ENCODE measurements at regions not wholly inside any gene's neighbourhood (a gene's known extent, or its start where the extent isn't known, plus 50 kb on each side); places are given as distances from the start of the nearest gene placed in this dataset.
"Not testable (repeated sequence)": the region's sequence is repeated elsewhere in the genome, so short reads cannot be mapped to it uniquely, and the experiment has no call there.

DNA sequence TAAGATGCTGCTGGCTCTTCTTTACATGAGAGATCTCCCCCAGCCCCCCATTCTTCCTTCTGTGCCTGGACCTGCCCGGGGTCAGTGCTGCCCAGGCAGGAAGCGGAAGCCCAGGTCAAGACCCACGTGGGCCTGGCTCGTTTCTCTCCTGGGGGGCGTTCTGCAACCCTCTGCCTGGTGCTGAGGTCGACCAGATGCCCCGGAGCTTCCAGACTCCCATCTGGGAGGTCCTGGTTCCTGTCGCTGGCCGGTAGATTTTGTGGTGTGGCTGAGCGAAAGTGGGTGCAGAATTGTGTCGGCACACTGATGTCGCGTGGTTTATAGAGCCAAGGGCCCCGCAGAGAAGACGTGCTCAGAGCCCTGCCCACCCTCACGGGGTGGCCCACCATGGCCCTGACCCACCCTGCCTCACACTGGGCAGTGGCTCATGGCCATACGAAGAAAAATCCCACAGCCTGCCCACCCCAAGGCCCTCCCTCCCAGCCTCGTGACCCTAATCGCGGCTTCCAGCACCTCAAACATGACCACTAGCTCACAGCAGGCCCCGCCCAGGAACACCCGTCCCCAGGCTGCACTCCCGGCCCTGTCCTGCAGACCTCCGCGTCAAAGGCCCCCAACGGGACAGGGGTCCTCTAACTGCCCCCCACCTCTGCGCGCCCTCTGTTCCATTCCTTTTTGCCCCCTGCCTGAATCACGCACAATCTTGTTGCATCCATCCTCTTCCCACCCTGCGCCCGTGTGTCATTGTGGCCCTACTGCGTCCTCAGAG, 443.2 kb upstream of the ZNF722 start:
- not testable (repeated sequence) for DNase-seq

DNA sequence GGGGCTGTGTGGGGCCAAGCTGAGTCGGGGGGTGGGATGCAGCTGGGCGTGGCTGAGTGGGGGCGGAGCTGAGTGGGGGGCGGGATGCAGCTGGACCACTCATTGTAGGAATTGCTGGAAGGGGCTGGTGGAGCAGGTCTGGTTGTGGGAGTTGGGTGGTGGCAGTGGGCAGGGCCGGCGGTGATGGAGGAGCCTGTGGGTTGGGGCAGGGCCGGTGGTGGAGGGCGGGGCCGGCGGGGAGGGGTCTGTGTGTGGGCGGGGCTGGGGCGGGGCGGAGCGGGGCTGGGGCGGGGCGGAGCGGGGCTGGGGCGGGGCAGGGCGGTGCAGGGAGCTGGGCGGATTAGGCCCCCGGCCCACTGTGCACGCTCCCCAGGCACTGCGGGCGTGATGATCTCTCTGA, 442.4 kb upstream of the ZNF722 start:
- not testable (repeated sequence) for DNase-seq

DNA sequence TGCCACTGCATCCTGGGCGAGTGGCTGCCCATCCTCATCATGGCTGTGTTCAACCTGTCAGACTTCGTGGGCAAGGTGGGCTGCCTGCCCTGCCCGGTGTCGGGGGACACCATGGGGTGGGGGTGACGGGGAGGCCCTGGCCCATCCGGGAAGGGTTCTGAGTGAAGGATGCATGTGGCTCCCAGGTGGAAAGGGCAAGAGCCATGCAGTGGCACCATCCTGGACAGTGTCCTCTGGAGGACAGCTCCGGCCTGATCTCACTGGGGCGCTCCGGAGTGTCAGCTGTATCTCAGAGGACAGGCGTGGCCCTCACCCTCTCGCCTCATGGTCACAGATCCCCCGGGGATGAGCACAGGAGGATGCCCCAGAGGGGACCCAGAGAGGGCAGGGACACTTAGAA, 439.6 kb upstream of the ZNF722 start:
- not testable (repeated sequence) for DNase-seq

DNA sequence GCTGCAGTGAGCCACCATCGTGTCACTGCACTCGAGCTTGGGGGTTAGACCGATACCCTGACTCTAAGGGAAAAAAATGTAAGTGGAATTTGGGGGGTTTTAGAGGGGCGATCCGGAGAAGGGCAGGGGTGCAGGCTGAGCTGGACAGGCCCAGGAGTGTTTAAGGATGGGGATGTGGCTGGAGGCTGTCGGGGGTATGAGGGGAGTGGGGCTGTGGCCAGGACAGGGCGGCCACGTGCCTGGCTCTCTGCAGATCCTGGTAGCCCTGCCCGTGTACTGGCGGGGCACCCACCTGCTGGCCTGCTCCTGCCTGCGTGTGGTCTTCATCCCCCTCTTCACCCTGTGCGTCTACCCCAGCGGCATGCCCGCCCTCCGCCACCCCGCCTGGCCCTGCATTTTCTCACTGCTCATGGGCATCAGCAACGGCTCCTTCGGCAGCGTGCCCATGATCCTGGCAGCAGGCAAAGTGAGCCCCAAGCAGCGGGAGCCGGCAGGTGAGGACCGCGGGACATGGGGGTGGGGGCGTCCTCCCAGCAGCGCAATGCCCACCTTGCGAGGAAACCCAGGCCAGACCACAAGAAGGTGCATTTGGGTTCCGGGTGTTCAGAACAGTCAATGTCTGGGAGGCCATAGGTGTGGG, 438.7 kb upstream of the ZNF722 start:
- DNase-seq: not testable (repeated sequence)

DNA sequence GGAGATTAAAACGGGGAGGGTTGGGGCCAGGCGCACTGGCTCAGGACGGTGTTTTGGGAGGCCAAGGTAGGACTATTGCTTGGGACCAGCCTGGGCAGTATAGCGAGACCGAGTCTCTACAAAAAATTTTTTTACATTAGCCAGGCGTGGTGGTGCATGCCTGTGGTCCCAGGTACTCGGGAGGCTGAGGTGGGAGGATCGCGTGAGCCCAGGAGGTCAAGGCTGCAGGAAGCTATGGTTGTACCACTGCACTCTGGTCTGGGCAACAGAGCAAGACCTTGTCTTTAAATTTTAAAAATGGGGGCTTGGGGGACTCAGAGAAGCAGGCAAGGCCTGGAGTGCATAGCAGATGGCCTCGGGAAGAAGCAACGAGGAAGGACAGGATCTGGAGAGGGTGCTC, 436.7 kb upstream of the ZNF722 start:
- DNase-seq: not testable (repeated sequence)

DNA sequence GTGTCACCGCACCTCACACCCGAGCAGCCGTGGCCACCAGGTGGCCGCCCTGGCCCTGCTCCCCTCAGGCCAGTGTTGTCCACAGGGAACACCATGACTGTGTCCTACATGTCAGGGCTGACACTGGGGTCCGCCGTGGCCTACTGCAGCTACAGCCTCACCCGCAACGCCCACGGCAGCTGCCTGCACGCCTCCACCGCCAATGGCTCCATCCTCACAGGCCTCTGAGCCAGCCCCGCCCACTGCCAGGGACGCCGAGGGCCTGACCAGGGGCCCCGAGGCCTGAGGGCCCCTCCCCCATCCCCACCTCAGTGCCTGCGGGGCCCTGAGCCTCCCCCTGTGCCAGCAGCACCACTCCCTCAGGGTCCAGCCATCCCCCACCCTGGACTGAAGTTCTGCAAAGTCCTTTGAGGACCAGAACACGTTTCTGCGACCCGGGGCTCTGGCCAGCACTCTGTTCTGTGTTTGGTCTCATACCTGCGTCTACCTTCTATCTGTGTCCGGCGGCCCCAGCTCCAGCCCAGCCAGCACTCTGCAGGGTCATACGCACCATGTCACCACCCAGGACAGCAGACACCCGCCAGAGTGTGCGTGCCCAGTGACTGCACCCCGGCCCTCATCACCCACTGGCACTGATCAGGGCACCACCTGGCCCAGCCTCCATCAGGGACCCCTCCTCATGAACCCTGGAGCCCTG, 436.1 kb upstream of the ZNF722 start:
- not testable (repeated sequence) for DNase-seq

DNA sequence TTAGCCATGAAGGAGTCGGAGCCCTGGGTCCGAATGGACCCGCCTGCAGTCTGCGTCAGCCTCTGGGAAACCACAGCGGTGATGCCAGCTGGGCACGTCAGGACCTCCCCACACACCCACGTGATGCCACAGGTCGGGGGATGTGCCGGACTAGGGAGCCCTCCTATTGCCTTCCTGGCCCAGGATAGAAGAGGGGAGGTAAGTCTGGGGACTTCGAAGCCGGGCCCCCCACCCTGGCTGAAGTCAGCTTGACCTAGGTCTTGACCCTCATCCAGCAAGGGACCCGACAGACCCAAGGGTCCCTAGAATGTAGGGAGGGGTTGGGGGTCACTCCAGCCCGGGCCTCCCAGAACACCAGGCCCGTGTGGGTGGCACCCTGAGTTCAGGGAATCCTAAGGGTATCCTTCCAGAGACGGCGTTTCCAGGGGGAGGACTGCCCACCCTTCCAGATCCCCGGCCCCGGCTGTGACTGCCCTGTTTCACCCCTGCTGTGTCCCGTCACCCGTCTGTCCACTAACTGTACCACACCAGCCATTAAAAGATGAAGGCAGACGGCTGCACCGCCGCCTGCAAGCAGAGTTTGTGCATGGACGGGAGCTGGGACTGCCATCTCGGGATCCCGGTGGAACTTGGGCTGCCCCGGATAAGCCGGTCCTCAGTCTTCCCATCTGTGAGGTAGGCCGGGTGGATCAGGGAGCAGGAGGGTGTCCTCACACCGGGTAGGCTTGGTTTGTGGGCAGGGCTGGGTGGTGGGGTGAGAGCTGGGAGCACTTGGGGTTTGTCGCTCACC, 435.3 kb upstream of the ZNF722 start:
- DNase-seq: not testable (repeated sequence)

DNA sequence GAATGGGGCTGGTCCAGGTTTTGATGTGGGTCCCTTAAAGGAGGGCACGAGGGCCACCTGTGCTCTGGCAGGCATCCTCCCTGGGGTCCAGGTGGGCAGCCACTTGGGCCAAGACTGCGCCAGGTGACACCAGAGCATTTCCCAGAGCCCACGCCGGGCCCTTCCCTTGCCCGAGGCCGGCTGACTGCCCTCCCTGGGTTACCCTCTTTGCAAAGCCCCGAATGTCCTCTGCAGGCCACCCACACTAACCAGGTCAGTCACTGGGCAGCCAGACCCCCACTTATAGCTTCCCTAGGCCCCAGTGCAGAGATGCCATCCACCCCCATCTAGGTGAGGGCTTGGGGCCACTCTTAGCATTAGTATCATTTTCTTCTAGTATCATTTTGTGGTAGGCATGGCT, 433.8 kb upstream of the ZNF722 start:
- not testable (repeated sequence) for DNase-seq

DNA sequence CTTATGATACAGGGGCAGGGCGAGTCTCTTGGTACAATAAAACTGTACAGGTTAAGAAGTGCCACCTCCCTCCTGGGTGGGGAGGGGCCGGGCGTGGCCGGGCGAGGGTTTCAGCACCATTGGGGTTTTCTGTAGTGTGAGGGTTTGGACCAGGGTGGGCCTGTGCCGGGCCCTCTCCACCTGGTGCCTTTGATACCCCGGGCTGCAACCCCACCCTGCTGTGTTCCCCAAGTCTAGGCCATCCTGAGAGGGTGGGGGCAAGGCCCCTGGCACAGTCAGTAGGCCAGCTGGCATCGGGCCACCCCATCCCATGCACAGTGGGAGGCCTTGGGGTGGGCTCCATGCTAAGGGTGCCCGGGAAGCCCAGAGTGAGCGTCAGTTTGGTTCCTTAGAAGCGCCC, 431.8 kb upstream of the ZNF722 start:
- DNase-seq: not testable (repeated sequence)

DNA sequence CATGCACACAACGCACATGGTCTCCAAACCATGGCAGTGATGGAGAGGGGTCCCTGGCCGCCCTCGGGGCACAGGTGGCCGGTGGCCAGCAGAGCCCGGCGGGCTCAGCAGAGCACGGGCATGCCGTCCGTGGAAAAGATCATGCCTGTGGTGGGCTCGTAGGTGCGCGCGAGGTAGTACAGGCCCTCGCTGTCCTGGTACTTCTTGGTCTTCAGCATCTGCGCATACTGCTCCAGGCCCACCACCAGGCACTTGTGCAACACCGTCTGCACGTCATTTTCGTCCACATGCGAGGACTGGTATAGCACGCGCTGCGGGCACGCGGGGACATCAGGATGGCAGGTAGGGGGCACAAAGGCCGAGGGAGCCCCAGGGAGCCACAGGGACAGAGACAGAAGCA, 431.0 kb upstream of the ZNF722 start:
- DNase-seq: peak; percentile 13

DNA sequence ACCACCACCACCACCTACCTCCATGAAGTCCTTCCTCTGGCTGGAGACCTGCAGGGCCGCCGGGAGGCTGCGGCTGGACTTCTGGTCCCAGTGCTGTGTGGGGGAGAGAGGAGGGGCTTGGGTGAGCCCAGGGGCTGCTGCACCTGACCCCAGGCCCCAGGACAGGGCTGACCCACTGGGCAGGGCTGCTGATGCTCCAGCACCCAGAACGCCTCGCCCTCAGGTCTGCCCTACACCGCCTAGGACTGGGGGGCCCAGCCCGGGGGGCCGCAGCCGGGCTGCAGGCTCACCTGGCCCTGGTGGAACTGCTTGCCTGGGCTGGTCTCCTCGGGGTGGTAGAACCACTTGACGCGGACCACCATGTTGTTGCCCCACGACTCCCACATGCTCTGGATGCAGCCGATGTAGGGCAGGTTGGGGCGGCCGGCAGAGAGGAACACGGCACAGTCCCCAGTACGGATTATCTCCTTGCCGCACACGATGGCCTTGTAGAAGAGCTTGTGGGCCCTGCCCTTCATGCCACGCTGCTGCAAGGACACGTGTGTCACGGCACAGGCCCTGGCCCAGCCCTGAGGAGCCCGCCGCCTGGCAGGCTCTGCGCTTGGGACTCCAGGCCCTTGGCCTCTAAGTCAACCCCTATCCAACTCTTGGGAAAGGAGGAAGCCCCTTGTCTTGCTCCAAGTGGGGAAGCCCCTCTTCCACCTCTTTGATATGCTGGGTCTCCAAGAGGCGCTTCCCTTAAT, 429.9 kb upstream of the ZNF722 start:
- DNase-seq: peak; percentile 7

DNA sequence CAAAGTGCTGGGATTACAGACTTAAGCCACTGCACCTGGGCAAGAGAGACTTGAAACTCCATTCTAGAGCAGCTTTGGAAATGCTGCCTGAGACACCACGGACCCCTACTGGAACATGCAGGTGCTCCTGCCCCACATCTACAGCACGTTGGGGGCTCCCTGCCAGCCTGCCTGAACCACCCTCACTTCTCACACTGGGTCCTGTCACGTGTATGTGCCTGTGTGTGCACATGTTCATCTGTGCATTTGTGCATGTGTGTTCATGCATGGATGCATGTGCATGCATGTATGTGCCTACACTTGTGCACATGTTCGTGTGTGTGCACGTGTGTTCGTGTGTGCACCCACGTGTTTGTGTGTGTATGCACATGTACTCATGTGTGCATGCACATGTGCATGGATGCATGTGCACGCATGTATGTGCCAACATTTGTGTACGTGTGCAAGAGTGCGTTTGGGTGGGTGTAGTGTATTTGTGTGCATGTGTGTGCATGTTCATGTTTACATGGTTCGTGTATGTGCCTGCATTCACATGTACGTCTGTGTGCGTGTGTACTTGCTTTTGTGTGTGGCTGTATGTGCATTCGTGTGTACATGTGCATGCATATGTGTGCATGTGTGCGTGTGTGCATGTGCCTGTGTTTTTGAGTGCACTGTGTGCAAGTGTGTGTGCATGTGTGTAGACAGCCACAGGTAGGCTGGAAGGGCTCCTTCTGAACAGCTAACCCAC, 428.1 kb upstream of the ZNF722 start:
- DNase-seq: peak; percentile 4

DNA sequence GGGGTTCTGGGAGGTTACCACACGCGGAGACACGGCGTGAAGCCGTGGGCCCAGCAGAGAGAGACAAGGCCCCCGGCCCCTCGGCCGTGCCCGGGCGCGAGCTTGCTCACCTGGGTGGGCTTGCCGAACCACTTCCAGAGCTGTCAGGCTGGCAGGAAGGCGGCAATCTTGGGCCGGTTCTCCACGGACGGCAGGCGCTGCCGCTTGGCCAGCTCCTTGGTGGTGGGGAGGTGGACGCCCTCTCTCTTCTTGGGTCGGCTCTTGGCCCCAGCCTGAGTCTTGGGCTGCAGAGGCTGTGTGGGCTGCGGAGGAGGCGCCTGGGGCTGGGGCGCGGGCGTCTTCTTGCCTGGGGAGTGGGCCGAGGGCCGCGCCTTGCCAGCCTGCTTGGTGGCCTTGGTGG, 426.5 kb upstream of the ZNF722 start:
- peak; percentile 19 for DNase-seq

DNA sequence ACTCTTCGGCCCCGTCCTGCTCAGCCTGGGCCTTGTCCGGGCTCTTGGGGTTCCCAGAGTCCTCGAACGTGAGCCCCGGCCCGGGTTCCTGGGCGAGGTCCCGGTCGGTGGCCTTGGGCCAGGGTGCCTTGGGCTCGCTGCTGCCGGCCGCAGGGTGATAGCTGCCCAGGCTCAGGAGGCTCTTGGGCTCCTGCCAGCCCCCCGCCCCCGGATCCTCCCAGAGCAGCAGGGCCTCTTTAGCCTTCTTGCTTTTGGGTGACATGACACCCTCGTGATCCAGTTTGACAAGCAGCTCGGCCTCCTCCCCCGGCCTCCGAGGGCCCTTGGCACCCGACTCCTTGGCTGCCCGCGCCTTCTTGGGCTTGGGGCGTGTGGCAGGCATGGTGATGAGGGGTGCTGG, 425.7 kb upstream of the ZNF722 start:
- peak; percentile 13 for DNase-seq

DNA sequence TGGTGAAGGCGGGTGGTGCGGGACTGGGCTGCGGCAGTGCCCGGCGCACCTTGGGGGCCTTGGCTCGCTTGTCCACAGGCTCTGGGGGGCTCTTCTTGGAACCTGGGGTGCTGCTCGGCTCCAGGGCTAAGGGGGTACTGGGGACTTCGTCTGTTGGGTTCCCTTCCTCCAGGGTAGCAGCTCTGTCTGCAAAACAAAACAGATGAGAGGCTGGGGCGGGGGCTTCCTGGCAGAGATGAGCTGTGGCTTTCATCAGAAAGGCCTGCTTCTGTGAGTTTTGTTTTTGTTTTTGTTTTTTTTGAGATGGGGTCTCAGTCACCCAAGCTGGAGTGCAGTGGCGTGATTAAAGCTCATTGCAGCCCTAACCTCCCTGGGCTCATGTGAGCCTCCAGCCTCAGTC, 425.2 kb upstream of the ZNF722 start:
- DNase-seq: not testable (repeated sequence)

DNA sequence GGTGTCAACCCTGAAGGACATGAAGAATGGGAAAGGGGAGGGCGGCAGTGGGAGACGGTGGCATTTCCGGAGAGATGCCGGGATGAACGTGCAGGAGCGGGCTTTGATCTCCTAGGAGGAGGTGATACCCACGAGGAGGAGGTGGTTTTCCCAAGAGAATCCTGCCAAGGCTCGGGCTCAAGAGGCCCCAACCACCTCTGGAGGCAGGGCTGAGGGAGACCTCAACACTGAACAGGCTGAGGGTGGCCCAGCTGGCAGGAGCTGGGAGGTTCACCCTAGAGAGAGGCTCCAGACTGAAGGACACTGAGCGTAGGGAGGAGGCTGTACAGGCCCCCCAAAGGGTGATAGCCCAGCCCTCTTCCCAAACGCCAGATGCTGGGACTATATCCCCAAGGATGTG, 422.2 kb upstream of the ZNF722 start:
- DNase-seq: not testable (repeated sequence)

DNA sequence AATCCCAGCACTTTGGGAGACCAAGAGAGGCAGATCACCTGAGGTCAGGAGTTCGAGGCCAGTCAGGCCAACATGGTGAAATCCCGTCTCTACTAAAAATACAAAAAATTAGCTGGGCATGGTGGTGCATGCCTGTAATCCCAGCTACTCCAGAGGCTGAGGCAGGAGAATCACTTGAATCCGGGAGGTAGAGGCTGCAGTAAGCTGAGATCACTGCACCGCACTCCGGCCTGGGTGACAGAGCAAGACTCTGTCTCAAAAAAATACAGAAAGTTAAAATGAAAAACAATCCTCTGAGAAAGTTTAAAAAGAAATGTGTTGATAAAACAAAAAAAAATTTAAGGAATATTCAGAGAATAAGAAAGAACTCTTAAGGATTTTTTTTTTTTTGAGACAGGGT, 421.6 kb upstream of the ZNF722 start:
- not testable (repeated sequence) for DNase-seq

DNA sequence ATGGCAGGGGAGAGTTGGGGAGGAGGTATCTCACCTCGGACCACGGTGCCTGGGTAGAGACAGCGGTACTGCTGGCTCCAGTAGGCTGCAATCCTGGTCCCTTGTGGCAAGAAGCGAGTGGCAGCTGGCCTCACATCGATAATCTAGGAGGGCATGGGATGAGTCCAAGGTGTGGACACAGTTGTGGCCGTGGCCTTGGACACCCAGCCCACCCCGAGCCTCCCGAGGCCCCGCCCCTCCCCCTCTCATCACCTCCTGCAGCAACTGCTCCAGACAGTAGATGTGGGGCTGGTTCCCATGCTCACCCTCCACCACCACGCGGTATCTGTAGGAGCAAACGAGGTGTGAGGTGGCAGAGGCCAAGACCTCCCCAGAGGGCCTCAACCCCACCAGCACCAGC, 418.6 kb upstream of the ZNF722 start:
- DNase-seq: peak; percentile 22

DNA sequence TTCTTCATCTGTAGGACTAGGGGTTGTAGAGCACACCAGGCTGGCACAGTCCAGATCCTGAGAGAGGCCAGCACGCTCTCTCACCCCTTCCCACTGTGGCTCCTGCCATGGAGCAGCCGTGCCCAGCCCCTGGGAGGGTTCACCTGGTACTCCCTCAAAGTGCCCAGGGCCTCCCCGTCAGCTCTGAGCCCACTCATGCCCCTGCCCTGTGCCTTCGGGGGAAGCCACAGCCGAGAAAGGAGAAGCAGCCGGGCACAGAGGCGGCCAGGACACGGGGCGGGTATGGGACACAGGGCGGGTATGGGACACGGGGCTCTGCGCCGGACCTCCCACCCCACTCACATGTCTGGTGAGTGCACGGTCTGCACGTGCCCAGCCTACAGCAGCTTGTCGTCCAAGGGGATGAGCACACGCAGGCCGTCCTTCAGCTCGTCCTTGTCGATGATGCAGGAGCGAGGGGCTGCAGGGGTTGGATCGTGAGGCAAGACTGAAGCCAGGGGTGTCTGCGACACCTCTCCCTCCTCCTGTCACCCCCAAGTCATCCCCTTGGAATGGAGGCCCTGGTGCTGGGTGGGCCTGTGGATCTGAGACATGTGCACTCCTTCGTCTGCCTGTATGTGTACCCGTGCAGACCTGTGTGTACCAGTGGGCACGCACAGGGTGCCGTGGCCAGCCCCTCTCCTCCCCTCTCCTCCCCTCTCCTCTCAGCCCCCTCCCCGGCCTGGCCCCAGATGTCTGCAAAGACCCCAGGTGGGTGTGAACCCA, 417.9 kb upstream of the ZNF722 start:
- DNase-seq: peak; percentile 2

DNA sequence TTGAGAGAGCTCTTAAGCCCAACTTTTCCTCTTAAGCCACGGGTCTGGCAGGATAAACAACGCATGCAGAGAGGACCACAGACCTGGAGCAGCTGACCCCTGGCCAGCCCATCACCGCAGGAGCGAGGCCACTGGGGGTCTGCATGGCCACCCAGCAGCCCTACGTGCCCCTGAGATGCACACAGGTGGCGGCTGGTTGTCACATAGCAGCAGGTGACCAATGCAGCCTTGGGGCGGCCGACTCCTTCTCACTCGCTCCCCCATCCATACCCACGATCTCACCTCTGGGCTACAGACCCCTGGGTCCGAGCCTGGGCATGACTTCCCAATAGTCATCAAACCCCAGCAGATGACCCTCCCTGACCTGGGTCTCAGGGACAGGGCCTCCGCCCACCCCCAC, 415.9 kb upstream of the ZNF722 start:
- not testable (repeated sequence) for DNase-seq

Data from left hindlimb (tissue), 1 donor.